H9 (cell line): ENCODE measurements at regions not wholly inside any gene's neighbourhood (a gene's known extent, or its start where the extent isn't known, plus 50 kb on each side); places are given as distances from the start of the nearest gene placed in this dataset.

Source experiments
- DNase-seq: peaks from one replicate; pipeline ENCODE4 v3.0.0-alpha.2; 2017
- H2AFZ ChIP-seq: one replicate; pipeline ENCODE4 v1.6.1; 2013; ENCODE audit warnings: mild to moderate bottlenecking, low read length, control low read depth, moderate library complexity
- H2AK5ac ChIP-seq: 2 replicates; pipeline ENCODE4 v1.6.1; 2013; ENCODE audit warnings: low read length, control low read depth, mixed read lengths; ENCODE audit not compliant: insufficient read length
- H2BK120ac ChIP-seq: one replicate; pipeline ENCODE4 v1.6.1; 2013; ENCODE audit warnings: low read depth, mild to moderate bottlenecking, low read length, control low read depth, inconsistent platforms; ENCODE audit not compliant: poor library complexity, severe bottlenecking
- H2BK12ac ChIP-seq: 2 replicates; pipeline ENCODE4 v1.6.1; 2013; ENCODE audit warnings: low read length, control low read depth, mixed read lengths, low read depth; ENCODE audit not compliant: insufficient read length
- H2BK15ac ChIP-seq: 2 replicates; pipeline ENCODE4 v1.6.1; 2013; ENCODE audit warnings: low read depth, low read length, control low read depth
- H2BK20ac ChIP-seq: one replicate; pipeline ENCODE4 v1.6.1; 2013; ENCODE audit warnings: low read depth, mild to moderate bottlenecking, low read length, control low read depth, inconsistent platforms; ENCODE audit not compliant: poor library complexity, severe bottlenecking
- H2BK5ac ChIP-seq: 2 replicates; pipeline ENCODE4 v1.6.1; 2013; ENCODE audit warnings: low read length, control low read depth, mixed read lengths; ENCODE audit not compliant: insufficient read length
- H3K14ac ChIP-seq: 2 replicates; pipeline ENCODE4 v1.6.1; 2013; ENCODE audit warnings: low read length, control low read depth; ENCODE audit not compliant: insufficient read depth
- H3K18ac ChIP-seq: 2 replicates; pipeline ENCODE4 v1.6.1; 2013; ENCODE audit warnings: low read depth, mild to moderate bottlenecking, mixed read lengths, low read length, control low read depth; ENCODE audit not compliant: insufficient read length
- H3K23ac ChIP-seq: 2 replicates; pipeline ENCODE4 v1.6.1; 2013; ENCODE audit warnings: low read length, control low read depth, mixed read lengths, low read depth; ENCODE audit not compliant: insufficient read length
- H3K23me2 ChIP-seq: 2 replicates; pipeline ENCODE4 v1.6.1; 2013; ENCODE audit warnings: low read depth, mild to moderate bottlenecking, mixed read lengths, low read length, control low read depth; ENCODE audit not compliant: insufficient read length, poor library complexity, severe bottlenecking
- H3K27ac ChIP-seq: 2 replicates; pipeline ENCODE4 v1.5.1; 2013; ENCODE audit warnings: low read length, control low read depth, mixed read lengths, low read depth; ENCODE audit not compliant: insufficient read length
- H3K27me3 ChIP-seq: 2 replicates; pipeline ENCODE4 v1.6.1; 2013; ENCODE audit warnings: low read length, control low read depth, inconsistent platforms; ENCODE audit not compliant: insufficient read depth
- H3K4ac ChIP-seq: 2 replicates; pipeline ENCODE4 v1.6.1; 2013; ENCODE audit warnings: low read depth, mild to moderate bottlenecking, control low read depth, inconsistent platforms, low read length, moderate library complexity
- H3K4me1 ChIP-seq: 2 replicates; pipeline ENCODE4 v1.6.1; 2013; ENCODE audit warnings: low read length, control low read depth, inconsistent platforms; ENCODE audit not compliant: insufficient read depth
- H3K4me2 ChIP-seq: 2 replicates; pipeline ENCODE4 v1.6.1; 2013; ENCODE audit warnings: low read length, control low read depth, mixed read lengths; ENCODE audit not compliant: insufficient read length, insufficient read depth
- H3K56ac ChIP-seq: 2 replicates; pipeline ENCODE4 v1.6.1; 2013; ENCODE audit warnings: low read depth, mild to moderate bottlenecking, mixed read lengths, low read length, control low read depth; ENCODE audit not compliant: insufficient read length
- H3K79me1 ChIP-seq: 2 replicates; pipeline ENCODE4 v1.6.1; 2013; ENCODE audit warnings: low read depth, mild to moderate bottlenecking, moderate library complexity, low read length, control low read depth, inconsistent platforms; ENCODE audit not compliant: insufficient read depth, poor library complexity, severe bottlenecking
- H3K79me2 ChIP-seq: 2 replicates; pipeline ENCODE4 v1.6.1; 2013; ENCODE audit warnings: low read length, control low read depth, inconsistent platforms; ENCODE audit not compliant: insufficient read depth
- H3K9ac ChIP-seq: 2 replicates; pipeline ENCODE4 v1.6.1; 2013; ENCODE audit warnings: low read length, control low read depth, mixed read lengths; ENCODE audit not compliant: insufficient read length; ENCODE audit errors: extremely low read depth
- H3K9me3 ChIP-seq: one replicate; pipeline ENCODE4 v1.6.1; 2013; ENCODE audit warnings: low read depth, low read length, inconsistent platforms; ENCODE audit not compliant: control insufficient read depth
- H3T11ph ChIP-seq: one replicate; pipeline ENCODE4 v1.6.1; 2013; ENCODE audit warnings: mild to moderate bottlenecking, low read length, control low read depth, inconsistent platforms
- H4K20me1 ChIP-seq: one replicate; pipeline ENCODE4 v1.6.1; 2013; ENCODE audit not compliant: control insufficient read depth, insufficient read length, insufficient read depth
- H4K5ac ChIP-seq: 2 replicates; pipeline ENCODE4 v1.6.1; 2013; ENCODE audit warnings: low read depth, mild to moderate bottlenecking, mixed read lengths, low read length, control low read depth; ENCODE audit not compliant: insufficient read length
- H4K8ac ChIP-seq: replicated peaks from 2 replicates; pipeline ENCODE4 v1.6.1; 2013; ENCODE audit warnings: low read length, control low read depth, mixed read lengths, low read depth; ENCODE audit not compliant: insufficient read length
- H4K91ac ChIP-seq: 2 replicates; pipeline ENCODE4 v1.6.1; 2013; ENCODE audit warnings: low read depth, mild to moderate bottlenecking, moderate library complexity, mixed read lengths, low read length, control low read depth; ENCODE audit not compliant: insufficient read length
- H3K27ac Mint-ChIP-seq, 3 experiments: 2 replicates in 2 of 3; 3 replicates in 1 of 3; pipeline ENCODE4 v1.8.0; 2020 to 2021; ENCODE audit warnings: mixed read lengths in 3 of 3, mild to moderate bottlenecking in 1 of 3, moderate library complexity in 1 of 3
- H3K27me3 Mint-ChIP-seq: 2 replicates; pipeline ENCODE4 v1.8.0; 2021; ENCODE audit warnings: low read depth, mild to moderate bottlenecking, moderate library complexity, mixed read lengths
- H3K36me3 Mint-ChIP-seq, 3 experiments: 2 replicates in 2 of 3; 3 replicates in 1 of 3; pipeline ENCODE4 v1.8.0; 2020 to 2021; ENCODE audit warnings: low read depth in 3 of 3, mixed read lengths in 3 of 3; ENCODE audit not compliant: insufficient read depth in 1 of 3
- H3K4me1 Mint-ChIP-seq, 2 experiments: 2 replicates each; pipeline ENCODE4 v1.8.0; 2020; ENCODE audit warnings: mixed read lengths in 2 of 2
- H3K4me3 Mint-ChIP-seq, 2 experiments: 2 replicates in 1 of 2; 3 replicates in 1 of 2; pipeline ENCODE4 v1.8.0; 2020 to 2021; ENCODE audit warnings: mild to moderate bottlenecking in 2 of 2, mixed read lengths in 2 of 2, moderate library complexity in 1 of 2
- H3K9me3 Mint-ChIP-seq, 2 experiments: 2 replicates in 1 of 2; 3 replicates in 1 of 2; pipeline ENCODE4 v1.8.0; 2020; ENCODE audit warnings: mild to moderate bottlenecking in 2 of 2, mixed read lengths in 2 of 2, moderate library complexity in 1 of 2
- WGBS: extraction: QIAGEN DNeasy Blood & Tissue Kit; methylation state at CpG from one replicate; pipeline ENCODE4 v1.1.7; 2013; ENCODE audit warnings: missing lambda C conversion rate, low lambda C conversion rate, mixed read lengths; ENCODE audit not compliant: insufficient read length; ENCODE audit errors: extremely low coverage; 5-methylcytosine and 5-hydroxymethylcytosine counted together
- TF ChIP-seq, protein P1 (sequence below): fragments of 200-600 bp; sonication (generic); conservative IDR thresholded peaks from 3 replicates; pipeline ENCODE4 v1.8.0; 2021; ENCODE audit warnings: antibody characterized with exemption, mild to moderate bottlenecking

DNA sequence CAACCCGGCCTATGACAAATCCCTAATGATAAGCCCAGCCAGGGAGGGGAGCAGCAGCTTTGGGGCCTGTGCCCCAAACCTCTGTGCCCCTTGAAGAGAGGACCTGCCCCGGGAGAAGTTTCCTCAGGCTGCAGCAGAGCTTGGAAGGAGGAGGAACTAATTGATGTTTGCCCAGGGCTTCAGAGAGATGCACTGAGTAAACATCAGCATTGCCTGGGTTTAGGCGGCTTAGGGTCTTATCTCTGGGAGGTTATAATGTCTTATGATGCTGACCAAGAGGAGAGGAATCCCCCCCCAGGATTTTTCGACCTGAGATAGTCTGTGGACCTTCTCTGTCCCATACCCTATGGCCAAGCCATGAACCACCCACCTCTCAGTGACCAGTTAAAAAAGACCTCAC, 148.7 kb upstream of the SDK2 start:
- peaks cover 23% of the 10 kb centered on the region for H3K27me3 Mint-ChIP-seq
- Histone ChIP-seq H3K79me2 (no peaks in the 10 kb centered on the region), H2AK5ac (no peak overlapping the region), H3K4me1 (peaks cover 3% of the 10 kb centered on the region; the same call in 1 of the 2 replicates), H3K4me2 (no peak overlapping the region), H3K9ac (no peak overlapping the region), H2AFZ (no peak overlapping the region), H3K27me3 (no peaks in the 10 kb centered on the region), H2BK120ac (no peak overlapping the region), H2BK15ac (no peak overlapping the region), H4K5ac (no peak overlapping the region), H3T11ph (no peak overlapping the region), H4K8ac (no peak overlapping the region), H3K9me3 (no peaks in the 10 kb centered on the region), H3K27ac (no peak overlapping the region), H4K20me1 (no peaks in the 10 kb centered on the region), H3K23me2 (no peaks in the 10 kb centered on the region), H3K56ac (no peak overlapping the region), H4K91ac (no peak overlapping the region), H3K23ac (no peak overlapping the region), H3K18ac (no peak overlapping the region), H2BK12ac (no peak overlapping the region), H2BK20ac (no peak overlapping the region), H3K14ac (no peak overlapping the region), H3K4ac (no peak overlapping the region), H3K79me1 (no peaks in the 10 kb centered on the region), H2BK5ac (no peak overlapping the region)
- no peak overlapping the region for H3K4me3 Mint-ChIP-seq
- peaks cover 5 to 12% of the 10 kb centered on the region in 2 experiments for H3K4me1 Mint-ChIP-seq
- no CpG with 5 or more reads among the region's 4 CpGs for WGBS
- H3K36me3 Mint-ChIP-seq: no peaks in the 10 kb centered on the region
- TF ChIP-seq, protein P1, sequence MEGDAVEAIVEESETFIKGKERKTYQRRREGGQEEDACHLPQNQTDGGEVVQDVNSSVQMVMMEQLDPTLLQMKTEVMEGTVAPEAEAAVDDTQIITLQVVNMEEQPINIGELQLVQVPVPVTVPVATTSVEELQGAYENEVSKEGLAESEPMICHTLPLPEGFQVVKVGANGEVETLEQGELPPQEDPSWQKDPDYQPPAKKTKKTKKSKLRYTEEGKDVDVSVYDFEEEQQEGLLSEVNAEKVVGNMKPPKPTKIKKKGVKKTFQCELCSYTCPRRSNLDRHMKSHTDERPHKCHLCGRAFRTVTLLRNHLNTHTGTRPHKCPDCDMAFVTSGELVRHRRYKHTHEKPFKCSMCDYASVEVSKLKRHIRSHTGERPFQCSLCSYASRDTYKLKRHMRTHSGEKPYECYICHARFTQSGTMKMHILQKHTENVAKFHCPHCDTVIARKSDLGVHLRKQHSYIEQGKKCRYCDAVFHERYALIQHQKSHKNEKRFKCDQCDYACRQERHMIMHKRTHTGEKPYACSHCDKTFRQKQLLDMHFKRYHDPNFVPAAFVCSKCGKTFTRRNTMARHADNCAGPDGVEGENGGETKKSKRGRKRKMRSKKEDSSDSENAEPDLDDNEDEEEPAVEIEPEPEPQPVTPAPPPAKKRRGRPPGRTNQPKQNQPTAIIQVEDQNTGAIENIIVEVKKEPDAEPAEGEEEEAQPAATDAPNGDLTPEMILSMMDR: no peak
- no peaks in the 10 kb centered on the region; a peak in 1 of 5 replicates for H3K9me3 Mint-ChIP-seq
- DNase-seq: no peak
- H3K27ac Mint-ChIP-seq: no peak overlapping the region
